Stimulated activated naive CD8-positive, alpha-beta T cell treated with anti-CD3 and anti-CD28 coated beads, Interleukin-15, amount 100 ng/mL, for 72 hours (primary cell): ENCODE measurements at regions not wholly inside any gene's neighbourhood (a gene's known extent, or its start where the extent isn't known, plus 50 kb on each side); places are given as distances from the start of the nearest gene placed in this dataset.
"Not testable (repeated sequence)": the region's sequence is repeated elsewhere in the genome, so short reads cannot be mapped to it uniquely, and the experiment has no call there.

ENCODE experiments used
- ATAC-seq: fragments of 150-1000 bp; cut with Tn5 transposase; 2 replicates; pipeline ENCODE4 v1.10.0; 2021; ENCODE audit warnings: mild to moderate bottlenecking, moderate library complexity
- DNase-seq, 2 donors: peaks; one replicate each; pipeline ENCODE4 v3.0.0; 2021 to 2022
- H3K27ac Mint-ChIP-seq, 2 donors: one replicate each; pipeline ENCODE4 v1.8.0; 2022; ENCODE audit warnings: mild to moderate bottlenecking in 2 of 2, mixed read lengths in 2 of 2, moderate library complexity in 2 of 2
- H3K27me3 Mint-ChIP-seq: one replicate; pipeline ENCODE4 v1.8.0; 2022; ENCODE audit warnings: mixed read lengths
- H3K4me1 Mint-ChIP-seq: one replicate; pipeline ENCODE4 v1.8.0; 2022; ENCODE audit warnings: mild to moderate bottlenecking, mixed read lengths
- H3K4me3 Mint-ChIP-seq, 2 donors: one replicate each; pipeline ENCODE4 v1.8.0; 2022; ENCODE audit warnings: mild to moderate bottlenecking in 2 of 2, mixed read lengths in 2 of 2, moderate library complexity in 1 of 2
- H3K9me3 Mint-ChIP-seq, 2 donors: one replicate each; pipeline ENCODE4 v1.8.0; 2022; ENCODE audit warnings: mixed read lengths in 2 of 2

DNA sequence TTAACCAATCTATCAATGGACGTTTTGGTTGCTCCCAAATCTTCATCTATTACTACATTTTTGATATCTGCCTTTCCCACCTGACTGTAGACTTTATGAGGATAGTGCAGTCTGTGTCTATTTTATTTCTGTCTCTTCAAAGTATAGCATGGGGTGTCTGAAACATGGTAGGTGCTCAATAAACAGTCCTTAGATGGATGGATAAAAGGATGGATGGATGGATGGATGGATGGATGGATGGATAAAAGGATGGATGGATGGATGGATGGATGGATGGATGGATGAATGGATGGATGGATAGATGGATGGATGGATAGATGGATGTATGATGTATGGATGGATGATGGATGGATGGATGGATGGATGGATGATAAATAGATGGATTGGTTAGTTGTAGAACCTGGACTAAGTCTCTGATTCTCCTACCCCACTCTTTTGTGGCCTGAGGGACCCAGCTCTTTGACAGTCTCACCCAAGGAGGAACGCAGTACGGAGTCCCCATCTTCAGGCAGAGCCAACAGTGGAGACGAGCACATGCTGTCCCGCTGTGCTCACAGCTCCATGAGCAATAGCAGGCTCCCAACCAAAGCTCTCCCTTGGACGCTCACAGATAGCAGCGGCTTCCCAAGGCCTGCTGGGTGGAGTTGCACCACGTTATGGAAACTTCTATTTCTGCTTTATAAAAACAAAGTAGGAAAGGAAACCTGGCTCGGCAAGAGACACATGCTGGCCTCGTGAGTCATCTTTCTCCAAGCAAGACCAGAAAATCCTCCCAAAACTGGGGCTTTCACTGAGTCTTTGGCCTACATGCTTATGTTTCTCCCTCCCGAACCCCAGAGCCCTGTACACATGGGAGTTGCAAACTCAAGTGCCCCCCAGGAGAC lies 448.0 kb downstream of the MIAT start:
- Mint-ChIP-seq H3K4me1 (no peaks in the 10 kb centered on the region), H3K9me3 (peaks cover 5 to 8% of the 10 kb centered on the region in 2 donors), H3K27me3 (peaks cover 34% of the 10 kb centered on the region), H3K27ac (no peak overlapping the region), H3K4me3 (no peak overlapping the region)
- no peak for DNase-seq
- ATAC-seq: no peak

- Mint-ChIP-seq H3K9me3 (peaks cover 5 to 8% of the 10 kb centered on the region in 2 donors), H3K27ac (no peak overlapping the region), H3K4me3 (no peak overlapping the region), H3K27me3 (peaks cover 18% of the 10 kb centered on the region), H3K4me1 (no peaks in the 10 kb centered on the region)
- DNase-seq (no peak), ATAC-seq (no peak)
Observed at GRCh38 chr22:27106985-27107384, 449.6 kb downstream of the MIAT start.

DNA sequence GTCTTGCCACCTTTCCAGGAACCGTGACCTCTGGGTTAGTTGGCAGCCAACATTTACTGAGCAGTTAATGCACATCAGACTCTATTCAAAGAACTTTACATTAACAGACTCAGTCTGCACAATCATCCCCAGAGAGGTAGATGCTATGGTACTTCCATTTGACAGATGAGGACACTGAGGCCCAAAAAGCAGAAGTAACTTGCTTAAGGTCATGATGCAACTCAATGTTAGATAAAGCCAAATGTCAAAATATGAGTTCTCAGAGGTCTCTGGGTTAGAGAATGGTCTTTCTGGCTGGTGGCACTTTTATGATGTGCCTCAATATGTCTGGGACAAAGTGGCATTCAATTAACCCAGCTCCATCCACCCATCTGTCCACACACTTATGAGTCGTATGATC lies 450.0 kb downstream of the MIAT start:
- Mint-ChIP-seq H3K27ac (no peak overlapping the region), H3K4me1 (no peaks in the 10 kb centered on the region), H3K27me3 (peaks cover 17% of the 10 kb centered on the region), H3K4me3 (no peak overlapping the region), H3K9me3 (peaks cover 5 to 8% of the 10 kb centered on the region in 2 donors)
- no peak for ATAC-seq
- DNase-seq: no peak

DNA sequence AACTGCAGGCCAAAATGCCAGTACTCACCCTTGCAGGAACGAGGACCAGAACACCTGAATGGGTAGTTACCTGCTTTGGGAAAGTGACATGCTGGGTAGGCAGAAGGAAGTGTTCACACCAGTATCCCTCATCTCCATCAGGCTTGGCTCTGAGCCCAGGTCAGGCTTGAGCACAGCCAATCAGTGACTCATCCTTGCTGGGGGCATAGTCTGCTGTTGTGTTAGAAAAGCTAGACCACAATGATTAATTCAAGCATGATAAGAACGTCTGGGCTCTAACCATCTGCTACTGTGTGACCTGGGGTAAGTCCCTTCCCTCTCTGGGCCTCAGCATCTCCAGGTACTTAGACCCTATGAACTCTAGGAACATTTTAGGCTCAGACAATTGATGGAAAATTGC lies 450.4 kb downstream of the MIAT start:
- Mint-ChIP-seq H3K4me3 (no peak overlapping the region), H3K4me1 (no peaks in the 10 kb centered on the region), H3K27me3 (peaks cover 13% of the 10 kb centered on the region), H3K9me3 (peaks cover 5 to 8% of the 10 kb centered on the region in 2 donors), H3K27ac (no peak overlapping the region)
- DNase-seq (no peak), ATAC-seq (peak; percentile 39)

DNA sequence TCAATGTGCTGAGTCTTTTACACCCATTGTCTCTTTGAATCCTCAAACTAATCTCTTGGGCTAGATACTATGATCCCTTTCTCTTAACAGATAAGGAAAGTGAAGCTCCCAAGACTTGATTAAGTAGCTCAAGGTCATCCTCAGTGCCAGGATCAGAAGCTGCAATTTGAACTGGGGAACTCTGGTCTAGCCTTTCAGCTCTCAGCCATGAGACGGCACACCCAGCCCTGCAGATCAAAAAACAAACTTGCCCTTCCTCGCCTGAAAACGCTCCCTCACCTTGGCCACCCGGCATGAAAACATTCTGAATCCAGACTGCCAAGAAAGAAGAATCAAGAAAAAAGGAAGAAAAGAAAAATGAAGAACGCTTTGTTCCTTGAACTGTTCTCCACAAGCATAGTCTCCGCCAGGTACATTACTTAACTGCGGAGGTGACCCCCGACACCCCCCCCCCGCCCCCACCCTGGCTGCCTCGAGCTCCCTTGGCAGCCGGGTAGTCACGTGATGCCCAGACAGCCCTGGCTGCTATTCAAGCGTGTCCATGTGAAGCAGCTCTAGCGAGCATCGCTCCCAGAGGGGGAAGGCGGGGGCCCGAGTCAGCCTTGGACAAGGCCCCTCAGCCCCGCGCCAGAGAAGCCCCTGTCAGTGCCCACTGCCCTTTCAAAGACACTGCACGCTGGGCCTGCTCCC lies 451.2 kb downstream of the MIAT start:
- H3K9me3 Mint-ChIP-seq: peaks cover 5 to 8% of the 10 kb centered on the region in 2 donors
- no peak overlapping the region for H3K4me3 Mint-ChIP-seq
- ATAC-seq (no peak), DNase-seq (no peak)
- peaks cover 10% of the 10 kb centered on the region for H3K27me3 Mint-ChIP-seq
- peaks cover 6% of the 10 kb centered on the region for H3K4me1 Mint-ChIP-seq
- H3K27ac Mint-ChIP-seq: no peak overlapping the region

GRCh38 chr22:27109406-27109805 lies 452.0 kb downstream of the MIAT start:
- not testable (repeated sequence) for H3K27ac Mint-ChIP-seq, ATAC-seq, H3K9me3 Mint-ChIP-seq

DNA sequence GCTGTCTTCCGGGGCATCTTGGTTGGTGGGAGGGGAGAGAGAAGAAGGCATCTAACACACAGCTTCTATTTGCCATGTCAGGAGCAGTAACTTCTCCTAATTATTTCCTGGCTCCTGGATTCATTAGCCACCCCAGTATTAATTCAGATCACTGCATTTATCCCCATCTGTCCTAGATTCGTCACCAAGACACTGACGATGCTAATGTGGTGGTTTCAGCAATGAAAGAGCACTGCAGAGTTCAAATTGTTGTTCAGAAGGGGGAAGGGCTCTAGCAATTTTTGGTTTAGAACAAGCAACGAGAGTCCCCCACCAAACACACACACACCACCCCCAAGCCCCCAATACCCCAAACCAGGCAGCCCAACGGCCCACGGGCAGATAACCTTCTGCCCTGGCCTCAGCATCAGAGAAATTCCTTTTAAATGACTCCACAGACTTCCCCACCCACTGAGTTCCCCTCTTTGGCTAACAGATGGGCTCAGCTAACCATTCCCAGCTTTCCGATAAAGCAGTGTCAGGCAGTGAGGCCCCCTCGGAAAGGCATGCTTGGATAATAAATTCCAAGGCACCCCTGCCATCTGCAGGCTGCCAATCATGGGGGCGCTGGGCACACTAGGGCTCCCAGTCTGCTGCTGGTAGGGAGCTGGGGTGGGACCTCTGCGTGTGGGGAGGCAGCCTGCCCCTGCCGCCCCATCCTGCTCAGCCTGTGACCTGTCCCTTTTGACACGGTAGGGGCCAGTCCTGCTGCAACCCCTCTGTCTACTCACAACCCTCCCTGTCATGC lies 453.5 kb downstream of the MIAT start:
- H3K27ac Mint-ChIP-seq: peak overlapping the region in 1 of 2 donors; percentile 83

More at GRCh38 chr22:27109406-27109805, 452.0 kb downstream of the MIAT start:
- H3K27me3 Mint-ChIP-seq: peaks cover 10% of the 10 kb centered on the region
- DNase-seq, H3K4me1 Mint-ChIP-seq, H3K4me3 Mint-ChIP-seq: not testable (repeated sequence)

DNA sequence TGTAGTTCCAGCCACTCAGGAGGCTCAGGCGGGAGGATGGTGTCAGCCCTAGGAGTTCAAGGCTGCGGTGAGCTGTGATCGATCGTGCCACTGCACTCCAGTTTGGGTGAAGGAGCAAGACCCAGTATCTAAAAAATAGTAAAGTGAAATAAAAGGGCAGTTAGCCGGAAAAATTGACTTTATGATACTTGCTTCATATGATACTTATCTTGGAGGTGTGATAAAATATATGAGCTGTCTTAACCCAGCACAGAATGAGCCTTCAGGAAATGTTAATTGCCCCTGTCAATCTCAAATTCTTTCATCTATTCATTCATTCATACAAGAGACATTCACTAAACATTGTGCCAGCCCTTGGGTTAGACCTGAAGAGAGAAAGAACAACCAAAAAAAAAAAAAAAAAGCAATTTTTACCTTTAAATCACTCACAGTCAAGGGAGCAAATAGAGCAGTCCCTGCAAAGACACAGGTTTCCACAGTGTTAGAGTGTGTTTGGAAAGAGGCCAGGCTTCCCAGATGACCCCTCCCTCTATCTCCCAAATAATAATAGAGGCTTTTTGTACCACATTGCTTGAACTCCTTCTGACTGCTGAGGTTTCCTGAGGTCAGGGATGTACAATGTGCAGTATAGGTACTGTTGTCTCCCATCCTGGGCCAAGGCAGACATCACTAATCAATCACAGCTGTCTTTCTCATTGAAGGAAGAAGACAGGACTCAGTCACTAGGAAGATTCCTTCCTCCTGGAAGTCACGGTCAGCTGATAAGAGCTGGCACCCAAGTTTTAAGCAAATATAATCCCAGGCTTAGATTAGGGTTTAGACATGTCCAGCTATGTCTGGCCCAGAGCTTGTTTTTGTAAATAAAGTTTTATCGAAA lies 454.6 kb downstream of the MIAT start:
- no peak for DNase-seq
- no peak overlapping the region for H3K27ac Mint-ChIP-seq
- no peak for ATAC-seq
- no peak overlapping the region for H3K4me3 Mint-ChIP-seq
- peaks cover 6% of the 10 kb centered on the region for H3K27me3 Mint-ChIP-seq
- H3K4me1 Mint-ChIP-seq: peaks cover 6% of the 10 kb centered on the region
- H3K9me3 Mint-ChIP-seq: peaks cover 8 to 9% of the 10 kb centered on the region in 2 donors

More for the DNA sequence above, 453.5 kb downstream of the MIAT start:
- Mint-ChIP-seq H3K4me1 (peaks cover 6% of the 10 kb centered on the region), H3K27me3 (no peaks in the 10 kb centered on the region), H3K9me3 (peaks cover 5 to 8% of the 10 kb centered on the region in 2 donors), H3K4me3 (no peak overlapping the region)
- ATAC-seq (no peak), DNase-seq (no peak)

- Mint-ChIP-seq H3K4me3 (no peak overlapping the region), H3K4me1 (peaks cover 6% of the 10 kb centered on the region), H3K9me3 (peaks cover 8 to 9% of the 10 kb centered on the region in 2 donors), H3K27ac (no peak overlapping the region), H3K27me3 (peaks cover 7% of the 10 kb centered on the region)
- peak; percentile 56 for ATAC-seq
- no peak for DNase-seq
Observed at GRCh38 chr22:27113211-27113635, 455.8 kb downstream of the MIAT start.

DNA sequence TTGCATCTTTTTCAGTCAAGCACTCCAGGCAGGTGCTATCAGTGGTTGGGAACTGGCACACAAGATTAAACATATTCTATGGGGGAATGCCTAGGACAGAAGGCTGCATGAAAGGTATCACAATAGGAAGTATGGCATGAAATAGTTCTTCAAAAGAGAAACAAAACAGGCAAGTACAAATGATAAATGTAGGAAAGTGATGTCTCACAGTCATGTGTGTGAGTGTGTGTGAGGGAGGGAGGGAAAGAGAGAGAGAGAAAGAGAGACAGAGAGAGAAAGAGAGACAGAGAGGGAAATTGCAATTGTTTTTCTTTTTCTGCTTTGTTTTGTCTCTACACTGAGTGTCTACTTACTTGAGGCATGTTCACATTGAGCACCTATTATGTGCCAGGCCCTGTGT lies 456.3 kb downstream of the MIAT start:
- H3K9me3 Mint-ChIP-seq: peaks cover 8 to 9% of the 10 kb centered on the region in 2 donors
- H3K27ac Mint-ChIP-seq: no peak overlapping the region
- H3K4me3 Mint-ChIP-seq: no peak overlapping the region
- no peak for ATAC-seq
- DNase-seq: no peak
- H3K4me1 Mint-ChIP-seq: peaks cover 6% of the 10 kb centered on the region
- H3K27me3 Mint-ChIP-seq: peaks cover 7% of the 10 kb centered on the region

DNA sequence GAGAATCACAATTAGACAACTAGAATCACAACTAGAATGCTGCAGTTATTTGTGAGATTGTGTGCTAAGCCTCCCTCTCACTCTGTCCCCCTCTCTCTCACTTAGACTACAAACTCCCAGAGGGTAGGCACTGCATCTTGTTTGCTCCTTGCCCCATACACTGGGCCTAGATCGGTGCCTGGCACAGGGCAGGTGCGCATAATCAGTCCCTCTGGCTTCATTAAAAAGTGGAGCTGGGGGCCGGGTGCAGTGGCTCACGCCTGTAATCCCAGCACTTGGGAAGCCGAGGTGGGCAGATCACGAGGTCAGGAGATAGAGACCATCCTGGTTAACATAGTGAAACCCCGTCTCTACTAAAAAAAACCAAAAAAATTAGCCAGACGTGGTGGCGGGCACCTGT lies 456.8 kb downstream of the MIAT start:
- H3K27ac Mint-ChIP-seq: no peak overlapping the region
- no peak overlapping the region for H3K4me3 Mint-ChIP-seq
- peaks cover 7% of the 10 kb centered on the region for H3K27me3 Mint-ChIP-seq
- DNase-seq: no peak
- peaks cover 4 to 7% of the 10 kb centered on the region in 2 donors for H3K9me3 Mint-ChIP-seq
- H3K4me1 Mint-ChIP-seq: peaks cover 6% of the 10 kb centered on the region
- ATAC-seq: no peak

- H3K4me3 Mint-ChIP-seq: no peak overlapping the region
- H3K27me3 Mint-ChIP-seq: peaks cover 7% of the 10 kb centered on the region
- ATAC-seq: no peak
- no peak overlapping the region for H3K27ac Mint-ChIP-seq
- H3K9me3 Mint-ChIP-seq: peaks cover 0 to 4% of the 10 kb centered on the region in 2 donors
- H3K4me1 Mint-ChIP-seq: peaks cover 6% of the 10 kb centered on the region
- DNase-seq: no peak
Observed at GRCh38 chr22:27115410-27115809, 458.0 kb downstream of the MIAT start.

DNA sequence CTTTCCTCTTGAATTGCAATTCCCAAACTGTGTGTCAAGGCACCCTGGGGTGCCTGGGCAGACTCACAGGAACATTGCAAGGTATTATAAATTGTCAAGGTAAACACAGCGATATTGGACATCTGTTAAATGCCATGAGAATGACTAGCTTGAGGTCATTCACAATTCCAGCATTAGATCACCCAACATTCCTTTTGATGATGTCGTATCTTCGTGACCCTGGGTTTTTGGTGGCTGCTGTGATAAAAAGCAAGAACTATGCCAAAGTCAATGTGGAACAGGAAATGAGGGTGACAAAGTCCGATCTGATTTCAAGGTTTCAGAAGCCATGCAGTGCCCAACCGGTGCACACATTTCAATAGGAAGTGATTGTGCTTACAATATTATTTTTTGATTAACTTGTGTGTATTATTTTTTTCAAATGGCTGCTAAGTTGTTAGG lies 458.4 kb downstream of the MIAT start:
- Mint-ChIP-seq H3K4me3 (no peak overlapping the region), H3K9me3 (peaks cover 0 to 4% of the 10 kb centered on the region in 2 donors), H3K27me3 (peaks cover 7% of the 10 kb centered on the region), H3K27ac (no peak overlapping the region), H3K4me1 (peaks cover 6% of the 10 kb centered on the region)
- ATAC-seq (no peak), DNase-seq (no peak)

DNA sequence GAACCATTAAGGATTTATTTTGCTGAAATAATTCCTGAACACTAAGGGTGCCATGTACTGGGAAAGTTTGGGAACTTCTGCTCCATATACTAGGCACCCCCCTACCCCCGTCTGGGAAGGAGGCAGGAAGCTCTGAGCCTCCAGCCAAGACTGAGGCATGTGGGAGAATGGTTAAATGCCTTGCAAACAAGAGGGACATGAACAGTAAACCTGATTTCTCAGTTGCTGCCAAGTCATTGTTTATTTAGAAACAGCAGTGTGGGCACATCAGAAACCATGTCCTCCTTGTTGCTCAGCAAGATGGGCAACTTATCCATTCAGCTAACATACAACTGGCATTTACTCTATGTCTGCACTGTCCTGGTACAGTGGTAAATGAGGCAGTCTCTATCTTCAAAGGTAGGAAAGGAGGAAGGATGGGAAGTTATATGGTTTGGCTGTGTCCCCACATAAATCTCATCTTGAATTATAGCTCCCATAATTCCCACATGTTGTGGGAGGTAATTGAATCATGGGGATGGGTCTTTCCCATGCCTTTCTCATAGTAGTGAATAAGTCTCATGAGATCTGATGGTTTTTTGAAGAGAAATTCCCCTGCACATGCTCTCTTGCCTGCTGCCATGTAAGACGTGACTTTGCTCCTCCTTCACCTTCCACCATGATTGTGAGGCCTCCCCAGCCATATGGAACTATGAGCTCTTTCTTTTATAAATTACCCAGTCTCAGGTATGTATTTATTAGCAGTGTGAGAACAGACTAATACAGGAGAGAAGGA lies 459.1 kb downstream of the MIAT start:
- Mint-ChIP-seq H3K4me3 (no peak overlapping the region), H3K4me1 (peaks cover 6% of the 10 kb centered on the region), H3K27ac (no peak overlapping the region), H3K27me3 (peaks cover 7% of the 10 kb centered on the region), H3K9me3 (peaks cover 0 to 4% of the 10 kb centered on the region in 2 donors)
- DNase-seq (no peak), ATAC-seq (no peak)
